DMS79 (cell line): ENCODE measurements at regions not wholly inside any gene's neighbourhood (a gene's known extent, or its start where the extent isn't known, plus 50 kb on each side); places are given as distances from the start of the nearest gene placed in this dataset.

Source experiments
- DNase-seq: peaks from one replicate; lab custom pipeline; 2025; lab: John Stamatoyannopoulos, UW

DNA sequence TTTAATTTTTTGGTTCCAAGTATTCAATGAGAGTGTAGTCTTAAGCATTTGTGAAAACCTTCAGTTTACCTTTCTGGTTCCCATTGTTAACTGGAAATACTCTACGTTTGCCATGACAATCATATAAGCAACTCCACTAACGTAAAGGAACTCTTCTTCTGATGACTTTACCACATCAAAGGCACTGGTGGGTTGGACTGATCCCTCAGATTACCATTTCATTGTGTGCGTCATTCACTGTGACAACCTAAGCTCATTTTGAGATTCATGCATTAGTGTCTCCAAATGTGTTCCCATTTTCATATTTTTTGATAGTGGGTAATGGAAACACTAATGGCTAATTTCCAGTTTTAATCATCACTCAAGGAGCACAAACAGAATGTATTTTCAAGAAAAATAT lies 119.9 kb upstream of the COL1A2 start:
- DNase-seq, result no peak

DNA sequence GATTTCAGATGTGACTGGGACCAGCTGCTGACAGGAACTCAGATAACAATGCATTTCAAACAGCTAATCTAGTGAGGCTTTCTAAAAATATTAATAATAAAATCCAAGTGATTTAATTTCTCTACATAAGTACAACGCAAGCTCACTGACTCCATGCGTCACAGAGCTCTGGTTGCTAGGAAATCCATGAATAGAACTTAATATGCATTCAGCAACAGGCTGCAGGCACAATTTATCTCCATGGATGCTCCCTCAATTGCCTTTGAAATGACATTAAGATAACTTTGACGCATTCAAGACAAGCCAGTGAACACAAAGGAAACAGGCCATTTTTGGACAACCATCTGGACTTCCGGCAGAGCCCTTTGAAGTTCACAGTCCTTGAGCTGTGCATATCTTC lies 118.7 kb upstream of the COL1A2 start:
- no peak for DNase-seq

DNA sequence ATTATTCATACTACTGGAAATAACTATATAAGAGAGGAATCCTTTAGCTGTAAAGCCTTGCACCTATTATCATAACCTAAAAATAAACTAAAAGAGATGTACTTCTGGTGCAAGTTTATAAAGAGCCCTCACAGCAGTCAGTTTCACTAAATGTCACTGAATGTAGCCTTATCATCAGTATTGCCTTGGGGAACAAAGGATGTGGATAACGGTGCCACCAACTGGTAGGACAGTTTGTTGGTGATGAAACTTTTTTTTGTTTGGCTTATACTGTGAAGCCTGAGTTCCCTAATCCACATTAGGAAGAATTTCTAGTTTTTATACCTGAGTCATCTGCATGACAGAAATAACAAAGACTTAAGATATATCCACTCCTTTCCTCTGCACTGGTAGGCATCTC lies 117.9 kb upstream of the COL1A2 start:
- DNase-seq, result no peak

DNA sequence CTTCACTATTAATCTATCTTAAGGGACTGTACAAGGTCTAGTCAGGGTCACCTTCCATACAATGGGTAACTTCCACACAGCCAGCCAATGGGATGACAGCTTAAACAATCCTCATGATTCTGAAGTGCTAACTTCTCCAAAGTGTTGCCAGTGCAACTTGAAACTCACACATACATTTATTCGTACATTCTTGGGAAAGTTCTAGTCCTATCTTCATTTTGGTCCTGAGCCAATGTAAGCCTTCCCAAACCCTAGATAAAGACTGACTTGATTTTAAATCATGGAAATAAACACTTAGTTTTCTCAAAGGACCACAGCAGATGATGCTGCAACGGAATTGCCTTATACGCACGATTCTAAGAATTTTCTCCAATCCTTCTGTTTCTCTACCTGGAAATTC lies 117.5 kb upstream of the COL1A2 start:
- DNase-seq, result no peak

DNA sequence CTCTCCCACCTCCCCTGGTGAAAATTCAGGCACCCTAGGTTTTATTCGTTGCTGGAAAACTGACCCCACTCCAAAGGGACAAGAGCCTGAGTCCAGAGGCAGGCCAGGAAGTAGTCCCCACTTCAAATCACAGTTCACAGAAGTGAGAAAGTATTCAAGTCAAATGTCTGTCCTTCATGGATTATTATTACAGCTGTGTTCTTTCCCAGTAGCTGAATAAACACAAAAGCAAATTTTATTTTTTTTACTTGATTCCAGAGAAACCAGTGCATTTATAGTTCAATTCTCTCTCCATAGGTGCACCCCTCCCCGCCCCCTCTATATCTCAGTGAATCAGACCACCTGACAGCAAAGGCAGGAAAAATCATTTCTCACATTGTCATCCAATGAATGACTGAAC lies 113.8 kb upstream of the COL1A2 start:
- DNase-seq, result no peak

DNA sequence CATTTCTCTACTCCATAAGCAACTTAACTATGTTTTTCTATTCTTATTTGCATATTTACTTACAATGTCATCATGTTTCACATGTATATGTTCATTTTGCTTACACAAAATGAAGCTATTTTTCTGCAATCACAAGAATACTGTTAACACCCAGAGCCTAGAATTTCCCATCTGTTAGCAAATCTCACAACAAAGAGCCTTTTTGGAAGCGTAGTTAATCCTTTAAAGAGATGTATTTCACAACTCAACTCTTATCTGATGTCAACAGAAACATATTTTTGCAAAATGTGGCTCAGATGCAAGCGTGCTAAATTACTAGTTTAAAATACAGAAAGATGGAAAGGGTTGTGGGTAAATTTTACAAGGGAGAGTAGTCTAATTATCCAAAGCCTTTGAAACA lies 110.6 kb upstream of the COL1A2 start:
- no peak for DNase-seq

DNA sequence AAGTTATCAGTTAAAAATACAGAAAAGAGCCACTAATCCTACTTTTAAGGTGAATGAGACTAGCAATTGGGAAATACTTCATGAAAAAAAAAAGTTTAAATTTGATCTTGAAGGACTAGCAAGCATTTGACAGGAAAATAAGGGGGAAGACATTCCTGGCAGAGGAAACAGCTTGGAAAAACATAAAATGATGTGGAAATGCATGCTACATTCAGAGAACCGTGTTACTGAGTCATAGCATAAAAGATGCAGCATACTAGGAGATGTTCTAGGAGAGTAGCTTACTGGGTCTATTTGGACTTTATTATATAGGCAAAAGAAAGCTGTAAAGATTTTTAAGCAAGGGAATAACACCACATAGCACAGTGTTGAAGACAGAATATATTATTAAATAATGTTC lies 108.6 kb upstream of the COL1A2 start:
- DNase-seq, result no peak

DNA sequence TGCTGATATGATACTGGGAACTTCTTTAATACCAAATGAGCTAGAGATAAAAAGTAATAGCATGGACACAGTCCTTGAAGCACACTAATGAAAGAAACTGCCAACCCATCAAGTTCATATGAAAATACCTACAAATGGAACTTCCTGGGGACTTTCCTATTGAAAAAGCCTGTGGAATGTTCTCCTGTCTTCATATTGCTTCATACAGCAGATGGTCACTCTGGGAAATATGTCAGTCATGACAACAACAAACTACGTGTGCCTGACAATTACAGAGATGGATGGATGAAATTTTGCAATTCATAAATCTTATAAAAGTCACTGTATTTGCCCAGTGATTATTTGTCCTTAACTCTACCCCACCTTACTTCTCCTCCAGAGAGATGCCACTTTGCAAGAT lies 106.6 kb upstream of the COL1A2 start:
- no peak for DNase-seq

DNA sequence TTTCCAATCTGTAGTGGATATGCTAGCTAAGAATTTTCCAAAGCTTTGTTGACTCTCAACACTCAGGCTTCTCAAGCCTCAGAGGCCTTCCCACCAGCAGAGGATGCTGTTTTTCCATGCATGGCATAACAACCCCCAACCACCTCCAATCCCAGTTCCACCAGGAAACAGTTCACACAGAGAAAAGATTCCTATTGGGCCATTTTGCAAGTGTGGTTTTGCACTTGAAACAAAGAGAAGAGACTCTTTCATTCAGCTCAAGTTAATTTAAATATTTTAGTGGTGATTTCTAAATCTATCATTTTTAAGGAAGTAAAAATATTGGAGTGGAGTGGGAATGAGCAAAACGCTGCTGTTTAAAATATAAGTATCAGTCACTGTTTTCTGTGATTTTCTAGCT lies 105.6 kb upstream of the COL1A2 start:
- DNase-seq, result peak; percentile 14

DNA sequence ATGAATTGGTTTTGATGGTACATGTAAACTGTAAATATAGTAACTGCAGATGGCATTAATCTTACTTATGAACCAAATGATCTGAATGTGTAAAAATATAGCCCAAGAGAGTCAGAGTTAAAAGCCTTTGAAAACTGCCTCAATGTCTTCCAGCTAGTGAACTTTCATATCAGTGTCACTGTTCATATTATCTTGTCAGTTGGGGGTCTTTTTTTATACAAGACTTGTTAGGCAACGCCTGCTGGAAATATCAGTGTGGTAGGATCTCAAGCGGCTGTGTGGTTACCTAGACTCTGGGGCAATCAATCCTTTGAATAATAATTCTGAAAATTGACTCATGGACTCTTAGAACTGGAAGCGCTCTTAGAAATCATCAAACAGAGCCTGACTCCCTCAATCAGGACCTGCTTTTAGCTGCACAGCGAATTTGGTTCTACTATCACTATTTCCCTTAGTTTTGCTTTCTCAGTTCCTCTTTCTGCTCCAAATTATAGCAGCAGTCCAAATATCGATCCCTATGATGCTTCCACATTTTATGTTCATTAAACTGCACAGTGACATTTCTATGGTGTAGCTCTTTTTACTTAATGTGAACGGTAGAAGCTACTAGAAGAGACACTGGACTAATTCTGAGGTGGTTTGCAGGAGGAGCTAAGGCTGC lies 100.1 kb upstream of the COL1A2 start:
- DNase-seq, result no peak

DNA sequence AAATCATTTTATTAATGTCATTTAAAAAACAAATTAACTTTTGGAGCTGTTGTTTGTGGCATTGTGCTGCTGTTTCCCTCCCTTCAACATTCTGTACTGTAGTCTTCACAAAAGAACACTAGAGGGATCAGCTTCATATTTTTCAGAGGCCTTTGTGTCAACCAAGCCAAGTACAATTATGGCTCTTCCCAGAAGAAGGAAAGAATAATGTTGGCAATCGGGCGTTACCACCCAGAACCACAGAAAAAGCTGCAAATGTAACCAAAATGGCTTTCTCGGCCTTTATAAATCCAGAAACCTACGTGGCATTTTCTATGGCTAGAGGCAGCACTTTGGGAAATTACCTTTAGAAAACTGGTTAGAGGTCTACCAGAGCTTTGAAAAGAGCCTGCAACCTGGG lies 98.8 kb upstream of the COL1A2 start:
- no peak for DNase-seq

DNA sequence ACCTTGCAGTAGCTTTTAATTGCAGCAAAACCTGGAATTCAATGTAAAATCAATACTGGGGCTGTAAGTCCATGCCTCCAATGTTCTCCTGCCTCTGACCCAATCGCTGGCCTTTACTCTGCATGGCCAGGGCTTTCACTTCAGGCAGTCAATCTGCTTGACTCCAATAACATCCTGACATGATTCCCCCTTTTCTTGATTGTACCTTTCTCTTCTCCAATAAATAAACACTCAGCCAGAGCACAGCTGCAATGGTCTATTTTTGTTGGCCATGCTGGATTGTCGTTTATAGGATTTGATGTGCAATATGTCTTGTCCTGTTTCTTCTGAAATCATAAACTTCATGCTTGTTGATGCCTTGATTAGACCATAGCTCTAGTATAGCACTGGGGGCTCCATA lies 97.8 kb upstream of the COL1A2 start:
- DNase-seq, result no peak

DNA sequence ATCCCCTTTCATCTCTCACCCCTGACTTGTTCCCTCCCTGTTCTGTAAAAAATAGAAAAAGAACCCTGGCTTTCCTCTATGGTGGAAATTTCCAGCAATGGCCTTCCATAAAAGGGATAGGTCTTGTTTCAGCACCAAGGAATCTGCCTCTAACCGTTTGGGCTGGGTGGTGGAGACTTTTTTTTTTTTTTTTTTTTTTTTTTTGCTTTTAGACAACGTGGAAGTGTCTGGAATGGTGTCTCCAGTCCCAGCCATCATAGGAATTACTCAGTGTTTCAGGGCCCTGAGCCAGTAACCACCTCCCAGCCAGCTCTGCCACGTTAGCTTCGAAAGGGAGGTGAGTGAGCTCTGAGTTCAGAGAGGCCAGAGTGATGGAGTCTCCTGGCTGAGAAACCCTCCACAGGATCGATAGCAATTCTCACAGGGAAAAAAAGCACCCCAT lies 97.3 kb upstream of the COL1A2 start:
- DNase-seq, result no peak

DNA sequence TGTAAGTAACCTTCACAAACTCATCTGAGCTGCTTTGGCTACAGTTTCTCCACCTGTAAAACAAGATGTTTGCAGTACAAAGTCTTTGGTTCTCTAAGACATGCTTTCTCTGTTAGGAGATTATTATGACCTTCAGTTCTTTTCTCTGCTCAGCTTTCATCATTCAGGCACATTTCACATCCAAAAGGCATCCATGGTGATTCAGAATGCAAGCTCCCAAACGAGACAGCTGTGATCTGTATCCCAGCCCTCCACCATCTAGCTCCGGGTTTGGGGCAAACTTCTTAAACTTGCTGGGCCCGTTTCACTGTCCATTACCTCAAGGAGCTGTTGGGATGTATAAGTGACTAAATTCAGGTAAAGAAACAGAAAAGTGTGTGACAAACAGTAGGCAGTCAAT lies 95.8 kb upstream of the COL1A2 start:
- no peak for DNase-seq

DNA sequence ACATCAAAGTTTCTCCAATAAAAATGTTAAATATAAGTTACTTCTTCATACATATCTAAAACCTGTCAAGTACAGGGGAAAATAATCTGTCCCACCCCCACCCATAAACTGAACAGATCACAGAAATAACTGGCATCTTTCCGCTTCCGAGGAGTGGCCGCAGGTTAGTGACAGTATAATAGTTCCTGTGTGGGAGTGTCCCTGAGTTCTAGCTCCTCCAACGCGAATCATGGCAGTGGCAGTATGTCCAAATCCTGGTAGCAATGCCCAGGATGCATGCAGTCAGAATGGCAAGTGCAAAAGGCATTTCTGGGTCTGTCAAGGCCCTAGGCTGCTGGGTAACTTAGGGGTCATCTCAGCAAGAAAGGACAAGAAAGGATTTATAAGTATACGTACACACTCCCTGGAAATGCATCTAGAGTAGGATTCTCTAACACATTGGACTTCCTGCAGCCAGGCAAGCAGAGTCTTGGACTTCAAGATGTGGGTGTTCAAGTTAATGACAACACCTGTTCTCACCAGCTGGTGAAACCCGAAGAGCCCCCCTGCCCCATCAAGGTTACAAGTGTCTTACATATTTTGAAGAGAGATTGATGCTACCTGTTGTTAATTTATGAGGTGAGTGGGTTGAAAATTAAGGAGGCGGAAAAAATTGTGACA lies 94.4 kb upstream of the COL1A2 start:
- DNase-seq, result no peak

DNA sequence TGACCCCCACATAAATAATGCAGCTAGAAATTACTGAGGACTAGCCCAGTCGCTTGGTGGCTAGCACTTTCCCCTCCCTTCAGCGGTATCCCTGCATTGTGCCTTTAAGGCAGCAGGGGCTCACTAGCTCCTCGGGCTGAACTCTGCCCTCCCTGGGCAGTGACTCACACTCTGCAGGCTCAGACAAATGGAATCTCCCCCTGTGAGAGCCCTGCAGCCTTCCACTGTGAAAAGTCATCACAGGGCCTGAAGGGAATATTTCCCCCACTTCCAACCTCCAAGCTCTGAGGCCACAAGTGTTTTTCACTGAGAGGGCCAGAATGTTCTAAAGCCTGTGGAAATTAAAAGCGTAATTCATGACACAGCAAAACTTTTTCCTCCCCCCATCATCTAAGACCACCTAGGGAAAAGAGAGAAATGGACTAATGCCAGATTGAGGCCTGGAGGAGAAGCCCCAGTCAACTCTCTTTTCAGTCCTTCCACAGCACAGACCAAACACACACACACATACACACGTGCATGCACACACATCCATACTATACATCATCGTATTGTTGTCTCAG lies 93.6 kb upstream of the COL1A2 start:
- no peak for DNase-seq

DNA sequence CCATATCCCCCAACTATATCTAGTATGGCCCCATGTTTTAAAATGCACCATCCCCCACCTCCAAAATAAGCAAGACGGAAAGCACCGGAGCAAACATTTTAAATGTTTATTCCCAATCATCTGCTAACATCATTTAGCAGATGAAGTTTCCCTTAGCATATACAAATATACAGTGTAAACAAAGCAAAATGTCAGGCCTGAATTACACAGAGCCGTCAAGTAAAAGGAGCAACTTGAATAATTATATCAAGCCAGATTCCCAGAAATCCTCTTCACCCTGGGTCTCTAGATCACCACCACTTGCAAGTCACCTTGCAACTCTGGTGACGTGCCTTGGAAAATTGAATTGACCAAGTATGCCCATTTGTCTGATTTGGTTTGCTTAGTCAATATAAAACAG lies 91.6 kb upstream of the COL1A2 start:
- DNase-seq, result no peak

DNA sequence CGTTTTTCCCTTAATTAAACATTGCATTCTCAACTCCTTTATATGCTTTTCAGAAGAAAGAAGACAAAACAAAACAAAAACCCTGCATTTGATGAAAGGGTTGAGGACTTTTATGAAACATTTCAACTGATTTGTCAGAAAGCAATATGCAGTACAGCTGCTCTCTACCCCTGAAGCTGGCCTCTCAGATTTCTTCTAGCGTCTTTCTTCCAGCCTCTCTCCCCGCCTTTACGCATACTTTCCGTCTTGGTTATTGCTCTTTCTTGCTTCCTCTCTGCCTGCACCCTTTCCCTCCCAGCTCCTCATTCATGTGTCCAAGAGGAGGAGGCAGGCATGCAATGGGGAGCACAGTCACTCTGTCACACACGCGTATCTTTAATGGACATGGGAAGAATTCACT lies 91.0 kb upstream of the COL1A2 start:
- no peak for DNase-seq

DNA sequence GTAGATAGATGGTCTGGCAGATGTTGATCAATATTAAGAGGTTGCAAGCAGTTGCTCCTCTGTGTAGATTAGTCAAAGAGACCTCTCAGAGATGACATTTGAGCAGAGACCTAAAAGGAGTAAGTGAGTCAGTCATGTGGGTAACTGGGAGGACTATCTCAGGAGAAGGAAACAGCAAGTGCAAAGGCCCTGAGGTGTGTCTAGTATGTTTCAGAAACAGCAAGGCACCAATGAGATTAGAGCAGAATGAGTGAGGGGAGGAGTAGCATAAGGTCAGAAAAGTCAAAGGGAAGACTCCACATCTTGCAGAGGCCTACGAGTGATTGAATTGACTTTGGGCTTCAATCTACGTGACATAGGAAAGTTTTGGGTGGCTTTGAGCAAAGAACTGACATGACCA lies 89.8 kb upstream of the COL1A2 start:
- no peak for DNase-seq

DNA sequence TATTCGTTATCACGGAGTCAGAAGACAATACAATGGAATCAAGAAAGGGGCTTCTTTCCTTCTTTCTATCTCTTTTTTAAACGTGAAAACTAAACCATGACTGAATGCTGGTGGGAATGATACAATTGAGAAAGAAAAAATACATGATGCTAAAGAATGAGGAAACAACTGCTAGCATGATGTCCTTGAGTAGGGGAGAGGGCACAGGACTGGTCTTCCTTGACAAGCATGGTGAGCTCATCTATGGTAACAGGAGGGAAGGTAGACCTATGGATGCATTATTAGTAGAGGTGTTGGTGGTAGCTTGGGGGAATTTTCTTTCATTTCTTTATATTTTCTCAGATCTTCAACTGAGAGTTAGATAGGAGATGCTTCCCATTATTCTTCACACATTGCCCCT lies 88.9 kb upstream of the COL1A2 start:
- no peak for DNase-seq

DNA sequence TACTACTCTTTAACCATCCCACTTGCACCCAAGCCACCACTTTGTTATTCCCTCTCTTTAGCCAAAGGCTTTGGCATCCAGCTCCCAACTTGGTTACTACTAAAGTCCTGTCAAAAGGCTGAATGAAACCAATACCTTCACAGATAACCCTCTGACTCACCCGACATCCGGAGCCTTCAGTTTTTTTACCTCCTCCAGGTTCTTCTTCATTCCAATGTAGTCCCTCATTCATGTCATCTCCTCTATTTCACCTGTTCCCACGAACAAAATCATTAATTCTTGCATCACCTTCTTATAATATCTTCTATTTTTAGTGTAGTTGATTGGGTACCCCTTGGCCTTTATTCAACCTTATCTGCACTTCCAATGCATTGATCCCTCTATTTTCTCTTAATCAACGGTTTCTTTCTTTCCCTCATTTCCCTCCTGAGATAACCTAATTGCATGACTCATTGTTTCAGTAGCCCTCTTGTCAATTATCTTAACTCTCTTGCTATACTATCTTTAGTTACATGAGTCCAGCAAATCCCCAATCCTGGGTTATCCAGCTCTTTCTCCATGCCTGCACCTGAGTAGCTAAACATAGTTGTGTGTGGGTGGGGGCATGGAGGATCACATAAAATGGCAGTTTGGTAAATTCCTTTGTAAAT lies 87.2 kb upstream of the COL1A2 start:
- no peak for DNase-seq

DNA sequence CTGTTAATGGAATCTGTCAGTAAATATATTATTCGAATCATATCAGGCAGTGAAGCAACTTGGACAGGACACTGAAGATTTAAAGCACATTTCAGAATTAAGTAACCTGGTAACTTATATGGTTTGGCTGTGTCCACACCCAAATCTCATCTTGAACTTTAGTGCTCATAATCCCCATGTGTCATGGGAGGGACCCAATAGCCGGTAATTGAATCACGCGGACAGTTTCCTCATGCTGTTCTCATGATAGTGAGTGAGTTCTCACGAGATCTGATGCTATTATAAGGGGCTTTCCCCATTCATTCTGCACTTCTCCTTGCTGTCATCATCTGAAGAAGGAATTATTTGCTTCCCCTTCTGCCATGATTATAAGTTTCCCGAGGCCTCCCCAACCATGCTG lies 83.2 kb upstream of the COL1A2 start:
- no peak for DNase-seq

DNA sequence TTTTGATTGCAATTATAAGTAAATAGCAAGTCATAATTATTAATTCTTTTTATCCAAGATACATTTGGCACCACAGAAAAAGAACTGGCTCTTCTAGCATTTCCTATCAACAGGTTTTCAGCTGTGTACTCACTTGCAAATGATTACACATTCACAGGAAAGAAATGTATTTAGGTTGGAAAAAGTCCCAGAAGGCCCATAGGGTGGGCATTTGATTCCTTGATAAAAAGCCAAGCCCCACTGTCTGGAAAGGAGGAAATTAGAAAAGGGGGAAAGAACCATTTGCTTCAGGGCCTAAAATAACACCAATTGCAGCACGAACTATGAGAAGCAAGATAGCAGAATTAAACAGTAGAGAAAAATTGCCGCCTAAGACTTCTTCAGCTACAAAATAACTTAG lies 80.8 kb upstream of the COL1A2 start:
- DNase-seq, result no peak
